Thyroid gland (tissue), 4 donors: ENCODE measurements at regions not wholly inside any gene's neighbourhood (a gene's known extent, or its start where the extent isn't known, plus 50 kb on each side); places are given as distances from the start of the nearest gene placed in this dataset.

Experiments used
- POLR2A ChIP-seq, 2 donors: fragments of 450-650 bp; IDR thresholded peaks; one replicate each; pipeline ENCODE4 v1.6.1; 2017; ENCODE audit warnings: antibody characterized with exemption in 2 of 2, mild to moderate bottlenecking in 2 of 2, moderate library complexity in 1 of 2
- TF ChIP-seq, protein P1 (sequence below), 6 experiments: fragments of 200-600 bp in 3 of 6; fragments of 450-650 bp in 3 of 6; sonication (generic) in 3 of 6; IDR thresholded peaks; one replicate each; pipeline ENCODE4 v1.5.1; 2016 to 2019; ENCODE audit warnings: antibody characterized with exemption in 6 of 6, mild to moderate bottlenecking in 2 of 6, inconsistent platforms in 1 of 6, moderate library complexity in 1 of 6

- TF ChIP-seq, protein P1, sequence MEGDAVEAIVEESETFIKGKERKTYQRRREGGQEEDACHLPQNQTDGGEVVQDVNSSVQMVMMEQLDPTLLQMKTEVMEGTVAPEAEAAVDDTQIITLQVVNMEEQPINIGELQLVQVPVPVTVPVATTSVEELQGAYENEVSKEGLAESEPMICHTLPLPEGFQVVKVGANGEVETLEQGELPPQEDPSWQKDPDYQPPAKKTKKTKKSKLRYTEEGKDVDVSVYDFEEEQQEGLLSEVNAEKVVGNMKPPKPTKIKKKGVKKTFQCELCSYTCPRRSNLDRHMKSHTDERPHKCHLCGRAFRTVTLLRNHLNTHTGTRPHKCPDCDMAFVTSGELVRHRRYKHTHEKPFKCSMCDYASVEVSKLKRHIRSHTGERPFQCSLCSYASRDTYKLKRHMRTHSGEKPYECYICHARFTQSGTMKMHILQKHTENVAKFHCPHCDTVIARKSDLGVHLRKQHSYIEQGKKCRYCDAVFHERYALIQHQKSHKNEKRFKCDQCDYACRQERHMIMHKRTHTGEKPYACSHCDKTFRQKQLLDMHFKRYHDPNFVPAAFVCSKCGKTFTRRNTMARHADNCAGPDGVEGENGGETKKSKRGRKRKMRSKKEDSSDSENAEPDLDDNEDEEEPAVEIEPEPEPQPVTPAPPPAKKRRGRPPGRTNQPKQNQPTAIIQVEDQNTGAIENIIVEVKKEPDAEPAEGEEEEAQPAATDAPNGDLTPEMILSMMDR (IDR thresholded peaks at IDR 0.05): no peak
- no peak for TF ChIP-seq POLR2A (IDR thresholded peaks at IDR 0.05)
Observed at GRCh38 chr9:115923903-115924668, 229.5 kb upstream of the PAPPA start.
